HFFc6 (cell line): ENCODE measurements at regions not wholly inside any gene's neighbourhood (a gene's known extent, or its start where the extent isn't known, plus 50 kb on each side); places are given as distances from the start of the nearest gene placed in this dataset.

ENCODE experiments used
- DNase-seq: peaks from one replicate; pipeline ENCODE4 v3.0.0-alpha.2; 2018
- H3K27ac Mint-ChIP-seq: 2 replicates; pipeline ENCODE4 v1.8.0; 2020; ENCODE audit warnings: mild to moderate bottlenecking, mixed read lengths
- H3K27me3 Mint-ChIP-seq: 2 replicates; pipeline ENCODE4 v1.8.0; 2021; ENCODE audit warnings: mild to moderate bottlenecking, moderate library complexity, mixed read lengths; ENCODE audit not compliant: insufficient read depth
- H3K36me3 Mint-ChIP-seq: 2 replicates; pipeline ENCODE4 v1.8.0; 2021; ENCODE audit warnings: low read depth, mixed read lengths
- H3K4me1 Mint-ChIP-seq: 2 replicates; pipeline ENCODE4 v1.8.0; 2020; ENCODE audit warnings: low read depth, mixed read lengths
- H3K4me3 Mint-ChIP-seq: 2 replicates; pipeline ENCODE4 v1.8.0; 2020; ENCODE audit warnings: mild to moderate bottlenecking, moderate library complexity, mixed read lengths
- H3K9me3 Mint-ChIP-seq: 2 replicates; pipeline ENCODE4 v1.8.0; 2020; ENCODE audit warnings: mild to moderate bottlenecking, mixed read lengths
- CTCF ChIP-seq: fragments of 200-600 bp; sonication (generic); IDR thresholded peaks from 2 replicates; pipeline ENCODE4 v1.5.0; 2021; ENCODE audit warnings: antibody characterized with exemption, mild to moderate bottlenecking

- no peaks in the 10 kb centered on the region for H3K36me3 Mint-ChIP-seq
- no peaks in the 10 kb centered on the region for H3K4me1 Mint-ChIP-seq
- no peak for DNase-seq
- no peak overlapping the region for H3K27ac Mint-ChIP-seq
- no peak for TF ChIP-seq CTCF
- H3K27me3 Mint-ChIP-seq = no peaks in the 10 kb centered on the region; the same call in 1 of the 2 replicates
- H3K4me3 Mint-ChIP-seq = no peak overlapping the region
- peaks cover 36% of the 10 kb centered on the region for H3K9me3 Mint-ChIP-seq
Observed at GRCh38 chr7:26492816-26493215, 201.2 kb downstream of the SNX10 start.

- Mint-ChIP-seq H3K27ac (no peak overlapping the region), H3K4me3 (no peak overlapping the region), H3K36me3 (no peaks in the 10 kb centered on the region)
Observed at GRCh38 chr7:26493737-26494428, 202.2 kb downstream of the SNX10 start.

GRCh38 chr7:26495569-26495968 lies 203.9 kb downstream of the SNX10 start:
- Mint-ChIP-seq H3K4me1 (no peaks in the 10 kb centered on the region), H3K4me3 (no peak overlapping the region)

More at GRCh38 chr7:26493737-26494428, 202.2 kb downstream of the SNX10 start:
- TF ChIP-seq CTCF = no peak
- Mint-ChIP-seq H3K27me3 (no peaks in the 10 kb centered on the region; the same call in 1 of the 2 replicates), H3K4me1 (no peaks in the 10 kb centered on the region), H3K9me3 (peaks cover 30% of the 10 kb centered on the region)
- no peak for DNase-seq

GRCh38 chr7:26497801-26498596 lies 206.3 kb downstream of the SNX10 start:
- no peak for DNase-seq
- Mint-ChIP-seq H3K36me3 (no peaks in the 10 kb centered on the region), H3K27me3 (no peaks in the 10 kb centered on the region; the same call in 1 of the 2 replicates), H3K4me3 (no peak overlapping the region), H3K9me3 (peaks cover 16% of the 10 kb centered on the region), H3K27ac (no peak overlapping the region), H3K4me1 (no peaks in the 10 kb centered on the region)
- TF ChIP-seq CTCF = no peak

More at GRCh38 chr7:26495569-26495968, 203.9 kb downstream of the SNX10 start:
- peaks cover 30% of the 10 kb centered on the region for H3K9me3 Mint-ChIP-seq
- DNase-seq = no peak
- TF ChIP-seq CTCF = no peak
- no peak overlapping the region for H3K27ac Mint-ChIP-seq
- H3K27me3 Mint-ChIP-seq = no peaks in the 10 kb centered on the region; the same call in 1 of the 2 replicates
- no peaks in the 10 kb centered on the region for H3K36me3 Mint-ChIP-seq

- Mint-ChIP-seq H3K4me3 (no peak overlapping the region), H3K27ac (no peak overlapping the region), H3K36me3 (no peaks in the 10 kb centered on the region), H3K9me3 (peaks cover 12% of the 10 kb centered on the region), H3K27me3 (peaks cover 4% of the 10 kb centered on the region; the same call in 1 of the 2 replicates), H3K4me1 (no peaks in the 10 kb centered on the region)
- no peak for DNase-seq
- TF ChIP-seq CTCF = no peak
Observed at GRCh38 chr7:26499315-26499897, 207.7 kb downstream of the SNX10 start.
